Caco-2 (cell line): ENCODE measurements at regions not wholly inside any gene's neighbourhood (a gene's known extent, or its start where the extent isn't known, plus 50 kb on each side); places are given as distances from the start of the nearest gene placed in this dataset.
A peak's percentile ranks its signal among the peaks of the same experiment; 100 is the strongest.

Experiments used
- BruUV-seq: library from RNA; stranded (reverse); fragments of 400-500 nt; replicated peaks from 2 replicates; lab custom pipeline; 2021; lab: Mats Ljungman, UMichigan
- CTCF ChIA-PET: fragments of 300-600 bp; sonication (Branson Sonifier 250); formaldehyde crosslinking; loops from one replicate; lab custom pipeline; 2022; ENCODE audit warnings: antibody characterized with exemption; lab: Charles Lee
- POLR2A ChIA-PET: fragments of 300-600 bp; sonication (Branson Sonifier 250); formaldehyde crosslinking; loops from one replicate; lab custom pipeline; 2022; ENCODE audit warnings: antibody characterized with exemption; lab: Charles Lee
- DNase-seq, 2 experiments: peaks; one replicate each; pipeline versions ENCODE4 v3.0.0 to v3.0.0-alpha.2; 2020 to 2022
- H3K27me3 ChIP-seq: replicated peaks from 2 replicates; pipeline ENCODE4 v1.6.0; 2011; ENCODE audit warnings: low read length; ENCODE audit not compliant: control insufficient read depth, insufficient read depth
- H3K36me3 ChIP-seq: 2 replicates; pipeline ENCODE4 v1.5.1; 2011; ENCODE audit warnings: low read length; ENCODE audit not compliant: control insufficient read depth, insufficient read depth
- H3K4me1 ChIP-seq: fragments of 250-450 bp; sonication (Bioruptor Pico); 2 replicates; pipeline ENCODE4 v1.5.1; 2020; ENCODE audit warnings: mild to moderate bottlenecking
- H3K4me3 ChIP-seq: 2 replicates; pipeline ENCODE4 v1.5.1; 2011; ENCODE audit warnings: low read depth, mild to moderate bottlenecking, control low read depth, low read length
- H3K9me3 ChIP-seq: fragments of 250-450 bp; sonication (Bioruptor Pico); 2 replicates; pipeline ENCODE4 v1.5.1; 2020; ENCODE audit warnings: mild to moderate bottlenecking, moderate library complexity
- H3K27ac Mint-ChIP-seq: one replicate; pipeline ENCODE4 v1.8.0; 2022; ENCODE audit warnings: mixed read lengths; ENCODE audit not compliant: unreplicated experiment
- H3K27me3 Mint-ChIP-seq: one replicate; pipeline ENCODE4 v1.8.0; 2022; ENCODE audit warnings: mixed read lengths; ENCODE audit not compliant: insufficient read depth, unreplicated experiment
- H3K36me3 Mint-ChIP-seq: one replicate; pipeline ENCODE4 v1.8.0; 2022; ENCODE audit warnings: mild to moderate bottlenecking, mixed read lengths; ENCODE audit not compliant: insufficient read depth, unreplicated experiment
- H3K4me1 Mint-ChIP-seq: one replicate; pipeline ENCODE4 v1.8.0; 2022; ENCODE audit warnings: low read depth, mixed read lengths; ENCODE audit not compliant: unreplicated experiment
- H3K4me3 Mint-ChIP-seq: one replicate; pipeline ENCODE4 v1.8.0; 2022; ENCODE audit warnings: mild to moderate bottlenecking, moderate library complexity, mixed read lengths; ENCODE audit not compliant: unreplicated experiment
- H3K9me3 Mint-ChIP-seq: one replicate; pipeline ENCODE4 v1.8.0; 2022; ENCODE audit warnings: mixed read lengths; ENCODE audit not compliant: unreplicated experiment
- intact Hi-C: fragments of 100-400 bp; cut with micrococcal nuclease; formaldehyde crosslinking; loops from one replicate; pipeline ENCODE4 v1.10.0; 2022; ENCODE audit not compliant: unreplicated experiment
- TF ChIP-seq, protein P1 (sequence below), 2 experiments: fragments of 200-600 bp in 1 of 2; IDR thresholded peaks; 1 replicate in 1 of 2; 2 replicates in 1 of 2; pipeline versions ENCODE4 v1.5.1 to v1.8.0; 2011 to 2022; ENCODE audit warnings: antibody characterized with exemption in 1 of 2, control low read depth in 1 of 2, inconsistent platforms in 1 of 2, low read depth in 1 of 2, low read length in 1 of 2, mild to moderate bottlenecking in 1 of 2, moderate library complexity in 1 of 2; ENCODE audit not compliant: insufficient read depth in 1 of 2, severe bottlenecking in 1 of 2, unreplicated experiment in 1 of 2

DNA sequence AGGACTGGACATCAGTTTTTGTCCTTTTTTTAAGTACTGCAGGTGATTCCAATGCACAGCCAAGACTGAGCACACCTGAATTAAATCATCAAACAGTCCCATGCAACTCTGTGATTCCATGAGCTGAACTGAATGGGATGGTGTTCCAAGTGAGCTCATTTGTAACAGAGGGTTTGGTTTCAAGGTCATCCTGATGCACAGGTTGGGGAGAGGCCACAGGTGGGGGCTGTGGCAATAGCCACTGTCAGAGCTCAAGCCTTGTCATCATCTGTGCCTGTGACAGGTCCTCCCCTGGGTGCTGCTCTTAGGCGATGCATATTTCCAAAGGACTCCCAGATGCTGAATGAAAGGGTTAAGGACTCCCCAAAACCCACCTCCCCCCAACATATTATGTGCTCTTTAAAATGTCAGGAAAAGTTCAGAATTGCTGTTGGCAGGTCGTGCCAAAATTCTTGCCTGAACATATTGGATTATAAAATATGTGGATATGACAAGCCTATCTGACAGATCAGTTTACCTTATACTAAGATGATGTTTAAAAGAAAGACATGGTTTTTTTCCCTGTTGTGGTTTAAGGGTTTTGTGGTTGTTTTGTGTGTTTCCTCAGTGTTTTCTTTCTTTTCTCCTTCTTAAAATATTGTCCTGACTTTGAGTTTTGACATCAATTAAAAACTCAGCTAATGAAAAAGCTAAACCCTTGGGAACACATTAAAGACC is 263.5 kb upstream of the SIX2 start:
- H3K36me3 Mint-ChIP-seq: peaks cover 6% of the 10 kb centered on the region
- no peaks in the 10 kb centered on the region for H3K27me3 Mint-ChIP-seq
- ChIA-PET CTCF (no interaction called here), POLR2A (interaction anchor here (0.6 to 1.2 kb wide), 2 partner anchors 11 to 597 kb away, joined by 3 to 6 read pairs; no protein-coding TSS in a partner anchor)
- H3K4me3 Mint-ChIP-seq: peak overlapping the region; percentile 58
- TF ChIP-seq, protein P1, sequence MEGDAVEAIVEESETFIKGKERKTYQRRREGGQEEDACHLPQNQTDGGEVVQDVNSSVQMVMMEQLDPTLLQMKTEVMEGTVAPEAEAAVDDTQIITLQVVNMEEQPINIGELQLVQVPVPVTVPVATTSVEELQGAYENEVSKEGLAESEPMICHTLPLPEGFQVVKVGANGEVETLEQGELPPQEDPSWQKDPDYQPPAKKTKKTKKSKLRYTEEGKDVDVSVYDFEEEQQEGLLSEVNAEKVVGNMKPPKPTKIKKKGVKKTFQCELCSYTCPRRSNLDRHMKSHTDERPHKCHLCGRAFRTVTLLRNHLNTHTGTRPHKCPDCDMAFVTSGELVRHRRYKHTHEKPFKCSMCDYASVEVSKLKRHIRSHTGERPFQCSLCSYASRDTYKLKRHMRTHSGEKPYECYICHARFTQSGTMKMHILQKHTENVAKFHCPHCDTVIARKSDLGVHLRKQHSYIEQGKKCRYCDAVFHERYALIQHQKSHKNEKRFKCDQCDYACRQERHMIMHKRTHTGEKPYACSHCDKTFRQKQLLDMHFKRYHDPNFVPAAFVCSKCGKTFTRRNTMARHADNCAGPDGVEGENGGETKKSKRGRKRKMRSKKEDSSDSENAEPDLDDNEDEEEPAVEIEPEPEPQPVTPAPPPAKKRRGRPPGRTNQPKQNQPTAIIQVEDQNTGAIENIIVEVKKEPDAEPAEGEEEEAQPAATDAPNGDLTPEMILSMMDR (IDR thresholded peaks at IDR 0.05; ENCODE audit: insufficient read depth in 1 of 2, low read depth in 1 of 2, low read length in 1 of 2, severe bottlenecking in 1 of 2, unreplicated experiment in 1 of 2): no peak
- H3K27ac Mint-ChIP-seq: peak overlapping the region; percentile 56
- no peaks in the 10 kb centered on the region for H3K9me3 ChIP-seq
- no peak overlapping the region for H3K4me3 ChIP-seq
- no peak for DNase-seq
- no peaks in the 10 kb centered on the region for H3K36me3 ChIP-seq
- no TSS peak for BruUV-seq
- H3K4me1 Mint-ChIP-seq: peaks cover 34% of the 10 kb centered on the region
- peaks cover 53% of the 10 kb centered on the region for H3K4me1 ChIP-seq
- intact Hi-C loops: loop anchor here (1.0 kb wide), 1 partner anchor 34 kb away; no protein-coding TSS in a partner anchor
- no peaks in the 10 kb centered on the region for H3K27me3 ChIP-seq
- no peaks in the 10 kb centered on the region for H3K9me3 Mint-ChIP-seq

DNA sequence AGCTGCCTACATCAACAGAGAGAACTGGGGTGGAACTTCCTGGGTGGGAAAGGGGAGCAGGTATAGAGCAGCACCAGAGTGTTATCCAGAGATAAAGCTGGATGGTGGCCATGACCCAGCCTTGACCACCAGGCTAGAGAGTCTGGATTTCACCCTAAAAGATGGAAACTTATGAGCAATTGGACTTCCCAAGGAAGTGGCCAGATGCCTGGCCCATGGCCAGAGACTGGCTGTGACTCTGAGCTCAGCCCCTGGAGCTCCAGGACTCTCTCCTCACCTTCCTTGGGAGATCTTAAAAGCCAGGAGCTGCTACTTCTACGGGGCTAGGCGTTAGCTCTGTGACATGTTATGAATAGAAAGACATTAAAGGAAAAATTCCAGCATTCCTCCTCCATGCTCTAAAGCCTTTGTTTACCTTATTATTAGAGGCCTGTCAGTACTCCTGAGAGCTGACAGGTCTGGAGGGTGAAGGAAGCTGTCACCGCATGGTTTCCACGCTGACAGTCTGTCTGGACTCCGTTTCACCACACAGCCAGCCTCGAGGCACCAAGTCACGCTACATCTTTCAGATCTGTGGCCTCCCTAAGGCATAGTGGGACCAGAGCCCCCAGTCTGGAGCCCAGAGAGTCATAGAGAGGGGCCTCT is 260.0 kb upstream of the SIX2 start:
- no peak overlapping the region for H3K4me3 ChIP-seq
- peaks cover 24% of the 10 kb centered on the region for H3K4me1 ChIP-seq
- Mint-ChIP-seq H3K27ac (no peak overlapping the region), H3K27me3 (no peaks in the 10 kb centered on the region), H3K9me3 (peaks cover 17% of the 10 kb centered on the region), H3K4me3 (no peak overlapping the region), H3K36me3 (peaks cover 5% of the 10 kb centered on the region), H3K4me1 (peaks cover 36% of the 10 kb centered on the region)
- DNase-seq: no peak
- CTCF ChIA-PET: no interaction called here
- H3K27me3 ChIP-seq: no peaks in the 10 kb centered on the region
- no peaks in the 10 kb centered on the region for H3K9me3 ChIP-seq
- POLR2A ChIA-PET: no interaction called here
- TF ChIP-seq, protein P1 (IDR thresholded peaks at IDR 0.05; ENCODE audit: insufficient read depth in 1 of 2, low read depth in 1 of 2, low read length in 1 of 2, severe bottlenecking in 1 of 2, unreplicated experiment in 1 of 2): no peak
- BruUV-seq: no TSS peak
- no peaks in the 10 kb centered on the region for H3K36me3 ChIP-seq
- intact Hi-C loops: no loop called here

DNA sequence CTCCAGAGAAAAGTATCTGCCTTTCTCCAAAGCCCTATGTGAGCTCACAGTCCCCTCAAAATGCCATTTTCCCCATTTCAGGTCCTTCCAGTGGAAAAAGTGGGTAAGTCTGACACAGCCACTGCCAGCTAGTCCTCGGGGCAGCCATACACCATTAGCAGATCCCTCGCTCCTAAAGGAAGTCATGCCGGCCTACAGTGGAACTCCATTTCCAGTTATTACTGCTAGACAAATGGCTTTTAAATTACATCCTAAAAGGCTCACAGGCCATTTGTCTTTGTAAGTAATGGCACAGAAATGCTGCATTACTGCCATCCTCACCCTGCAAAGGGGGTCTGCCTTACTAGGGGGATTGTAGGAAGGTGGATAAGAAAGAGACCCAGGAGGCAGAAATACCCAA is 259.4 kb upstream of the SIX2 start:
- no peaks in the 10 kb centered on the region for H3K9me3 ChIP-seq
- Mint-ChIP-seq H3K27me3 (no peaks in the 10 kb centered on the region), H3K27ac (no peak overlapping the region), H3K4me1 (peaks cover 32% of the 10 kb centered on the region), H3K4me3 (no peak overlapping the region), H3K9me3 (peaks cover 17% of the 10 kb centered on the region), H3K36me3 (peaks cover 6% of the 10 kb centered on the region)
- no peaks in the 10 kb centered on the region for H3K36me3 ChIP-seq
- no peak overlapping the region for H3K4me3 ChIP-seq
- TF ChIP-seq, protein P1 (IDR thresholded peaks at IDR 0.05; ENCODE audit: insufficient read depth in 1 of 2, low read depth in 1 of 2, low read length in 1 of 2, severe bottlenecking in 1 of 2, unreplicated experiment in 1 of 2): no peak
- no peak for DNase-seq
- H3K4me1 ChIP-seq: peaks cover 17% of the 10 kb centered on the region
- no peaks in the 10 kb centered on the region for H3K27me3 ChIP-seq
- intact Hi-C loops: no loop called here
- no TSS peak for BruUV-seq
- ChIA-PET CTCF (no interaction called here), POLR2A (no interaction called here)
